ENCODE measurements at regions not wholly inside any gene's neighbourhood (a gene's known extent, or its start where the extent isn't known, plus 50 kb on each side); places are given as distances from the start of the nearest gene placed in this dataset.

- Histone ChIP-seq H3K27me3 (ENCODE audit: insufficient read depth, low read length, poor library complexity, severe bottlenecking) (no peaks in the 10 kb centered on the region), H3F3A (ENCODE audit: low read depth) (no peaks in the 10 kb centered on the region), H3K4me2 (ENCODE audit: low read depth, low read length, poor library complexity, severe bottlenecking) (no peak overlapping the region), H3K79me2 (ENCODE audit: insufficient read depth, low read length) (no peaks in the 10 kb centered on the region), H3K36me3 (ENCODE audit: insufficient read depth, low read length) (no peaks in the 10 kb centered on the region), H2AFZ (ENCODE audit: low read length) (no peak overlapping the region), H3K4me3 (ENCODE audit: low read length, poor library complexity, severe bottlenecking) (no peak overlapping the region), H3K9me2 (replicated peaks; ENCODE audit: low read depth, low read length) (no peaks in the 10 kb centered on the region), H3K4me1 (ENCODE audit: insufficient read depth, low read length, poor library complexity, severe bottlenecking) (no peaks in the 10 kb centered on the region), H3K9me3 (ENCODE audit: insufficient read depth, low read depth, low read length) (no peaks in the 10 kb centered on the region), H4K20me1 (ENCODE audit: insufficient read depth, low read length, poor library complexity, severe bottlenecking) (no peaks in the 10 kb centered on the region), H3K9ac (ENCODE audit: low read depth, low read length, poor library complexity, severe bottlenecking) (no peak overlapping the region)
- no peak for TF ChIP-seq EZH2phosphoT487 (IDR thresholded peaks at IDR 0.05; ENCODE audit: borderline replicate concordance)
- TF ChIP-seq, protein P1, sequence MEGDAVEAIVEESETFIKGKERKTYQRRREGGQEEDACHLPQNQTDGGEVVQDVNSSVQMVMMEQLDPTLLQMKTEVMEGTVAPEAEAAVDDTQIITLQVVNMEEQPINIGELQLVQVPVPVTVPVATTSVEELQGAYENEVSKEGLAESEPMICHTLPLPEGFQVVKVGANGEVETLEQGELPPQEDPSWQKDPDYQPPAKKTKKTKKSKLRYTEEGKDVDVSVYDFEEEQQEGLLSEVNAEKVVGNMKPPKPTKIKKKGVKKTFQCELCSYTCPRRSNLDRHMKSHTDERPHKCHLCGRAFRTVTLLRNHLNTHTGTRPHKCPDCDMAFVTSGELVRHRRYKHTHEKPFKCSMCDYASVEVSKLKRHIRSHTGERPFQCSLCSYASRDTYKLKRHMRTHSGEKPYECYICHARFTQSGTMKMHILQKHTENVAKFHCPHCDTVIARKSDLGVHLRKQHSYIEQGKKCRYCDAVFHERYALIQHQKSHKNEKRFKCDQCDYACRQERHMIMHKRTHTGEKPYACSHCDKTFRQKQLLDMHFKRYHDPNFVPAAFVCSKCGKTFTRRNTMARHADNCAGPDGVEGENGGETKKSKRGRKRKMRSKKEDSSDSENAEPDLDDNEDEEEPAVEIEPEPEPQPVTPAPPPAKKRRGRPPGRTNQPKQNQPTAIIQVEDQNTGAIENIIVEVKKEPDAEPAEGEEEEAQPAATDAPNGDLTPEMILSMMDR (conservative IDR thresholded peaks at IDR 0.05; ENCODE audit: low read length): no peak
Measured at GRCh38 chr11:15602047-15602446, 487.3 kb downstream of the INSC start.

DNA sequence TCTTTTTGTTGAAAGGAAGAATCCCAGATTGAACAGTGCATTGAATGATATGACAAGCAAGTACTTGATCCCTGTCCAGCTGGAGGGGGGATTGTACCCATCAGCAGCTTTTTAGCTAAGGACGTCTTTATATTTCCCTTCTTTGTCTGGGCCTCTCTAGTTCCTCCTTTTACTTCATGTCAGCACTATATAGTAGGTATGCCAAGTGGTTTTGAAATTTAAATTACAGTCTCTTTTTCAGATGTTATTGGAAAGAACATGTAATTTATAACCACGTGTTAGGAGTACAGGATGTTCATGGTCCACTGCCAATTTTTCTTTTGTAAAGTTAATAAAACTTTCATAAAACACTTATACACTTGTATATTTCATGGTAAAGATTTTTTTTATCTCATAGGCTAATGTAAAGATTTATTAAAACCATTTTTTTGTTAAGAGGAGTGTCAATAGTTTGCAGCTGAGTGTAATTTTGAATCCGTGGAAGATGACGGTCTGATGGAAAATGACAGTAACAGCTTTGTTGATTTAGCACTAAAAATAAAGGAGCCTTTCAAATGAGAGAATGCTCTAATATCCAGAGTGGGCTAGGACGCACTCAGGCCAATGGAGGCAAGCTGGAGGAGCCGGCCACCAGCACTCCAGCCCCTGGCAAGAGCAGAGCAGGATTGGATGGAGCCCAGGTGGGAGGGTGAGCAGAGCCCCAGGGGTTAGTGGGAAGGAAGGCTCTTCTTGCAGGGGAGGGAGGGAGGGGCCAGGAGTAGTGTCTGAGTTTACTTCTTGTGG lies 488.3 kb downstream of the INSC start:
- Histone ChIP-seq H2AFZ (ENCODE audit: low read length) (no peak overlapping the region), H3F3A (ENCODE audit: low read depth) (no peaks in the 10 kb centered on the region), H3K9me2 (replicated peaks; ENCODE audit: low read depth, low read length) (no peaks in the 10 kb centered on the region), H3K4me1 (ENCODE audit: insufficient read depth, low read length, poor library complexity, severe bottlenecking) (no peaks in the 10 kb centered on the region), H4K20me1 (ENCODE audit: insufficient read depth, low read length, poor library complexity, severe bottlenecking) (no peaks in the 10 kb centered on the region), H3K9me3 (ENCODE audit: insufficient read depth, low read depth, low read length) (no peaks in the 10 kb centered on the region), H3K36me3 (ENCODE audit: insufficient read depth, low read length) (no peaks in the 10 kb centered on the region), H3K79me2 (ENCODE audit: insufficient read depth, low read length) (no peaks in the 10 kb centered on the region), H3K4me3 (ENCODE audit: low read length, poor library complexity, severe bottlenecking) (no peak overlapping the region), H3K9ac (ENCODE audit: low read depth, low read length, poor library complexity, severe bottlenecking) (no peak overlapping the region), H3K27me3 (ENCODE audit: insufficient read depth, low read length, poor library complexity, severe bottlenecking) (no peaks in the 10 kb centered on the region), H3K4me2 (ENCODE audit: low read depth, low read length, poor library complexity, severe bottlenecking) (no peak overlapping the region)
- TF ChIP-seq, protein P1 (conservative IDR thresholded peaks at IDR 0.05; ENCODE audit: low read length): no peak
- TF ChIP-seq EZH2phosphoT487 (IDR thresholded peaks at IDR 0.05; ENCODE audit: borderline replicate concordance): no peak

- H3K79me2 ChIP-seq (ENCODE audit: insufficient read depth, low read length): no peaks in the 10 kb centered on the region
- H3K9ac ChIP-seq (ENCODE audit: low read depth, low read length, poor library complexity, severe bottlenecking): no peak overlapping the region
- H3K27me3 ChIP-seq (ENCODE audit: insufficient read depth, low read length, poor library complexity, severe bottlenecking): no peaks in the 10 kb centered on the region
- no peaks in the 10 kb centered on the region for H3K9me3 ChIP-seq (ENCODE audit: insufficient read depth, low read depth, low read length)
- H3K4me2 ChIP-seq (ENCODE audit: low read depth, low read length, poor library complexity, severe bottlenecking): no peak overlapping the region
- H3K36me3 ChIP-seq (ENCODE audit: insufficient read depth, low read length): no peaks in the 10 kb centered on the region
- H3F3A ChIP-seq (ENCODE audit: low read depth): no peaks in the 10 kb centered on the region
- H2AFZ ChIP-seq (ENCODE audit: low read length): no peak overlapping the region
- TF ChIP-seq EZH2phosphoT487 (IDR thresholded peaks at IDR 0.05; ENCODE audit: borderline replicate concordance): no peak
- TF ChIP-seq, protein P1 (conservative IDR thresholded peaks at IDR 0.05; ENCODE audit: low read length): no peak
- no peaks in the 10 kb centered on the region for H4K20me1 ChIP-seq (ENCODE audit: insufficient read depth, low read length, poor library complexity, severe bottlenecking)
- H3K9me2 ChIP-seq (replicated peaks; ENCODE audit: low read depth, low read length): no peaks in the 10 kb centered on the region
- no peaks in the 10 kb centered on the region for H3K4me1 ChIP-seq (ENCODE audit: insufficient read depth, low read length, poor library complexity, severe bottlenecking)
- no peak overlapping the region for H3K4me3 ChIP-seq (ENCODE audit: low read length, poor library complexity, severe bottlenecking)
Measured at GRCh38 chr11:15605094-15605493, 490.4 kb downstream of the INSC start.
